Effector memory CD8-positive, alpha-beta T cell (primary cell): ENCODE measurements at regions not wholly inside any gene's neighbourhood (a gene's known extent, or its start where the extent isn't known, plus 50 kb on each side); places are given as distances from the start of the nearest gene placed in this dataset.
"Not testable (repeated sequence)": the region's sequence is repeated elsewhere in the genome, so short reads cannot be mapped to it uniquely, and the experiment has no call there.

Experiments used
- ATAC-seq: fragments of 150-1000 bp; cut with Tn5 transposase; replicated peaks from 2 replicates; pipeline ENCODE4 v1.10.0; 2021; ENCODE audit warnings: mild to moderate bottlenecking, moderate library complexity
- DNase-seq, 3 experiments: peaks; one replicate each; pipeline ENCODE4 v3.0.0; 2021
- H3K27ac Mint-ChIP-seq, 2 donors: one replicate each; pipeline ENCODE4 v1.8.0; 2022; ENCODE audit warnings: mild to moderate bottlenecking in 2 of 2, mixed read lengths in 2 of 2, moderate library complexity in 2 of 2
- H3K27me3 Mint-ChIP-seq, 2 donors: one replicate each; pipeline ENCODE4 v1.8.0; 2022; ENCODE audit warnings: mixed read lengths in 2 of 2
- H3K36me3 Mint-ChIP-seq: one replicate; pipeline ENCODE4 v1.8.0; 2022; ENCODE audit warnings: mild to moderate bottlenecking, moderate library complexity, mixed read lengths; ENCODE audit not compliant: insufficient read depth
- H3K4me1 Mint-ChIP-seq, 2 donors: one replicate each; pipeline ENCODE4 v1.8.0; 2022; ENCODE audit warnings: low read depth in 2 of 2, mixed read lengths in 2 of 2
- H3K4me3 Mint-ChIP-seq, 2 donors: one replicate each; pipeline ENCODE4 v1.8.0; 2022; ENCODE audit warnings: mild to moderate bottlenecking in 2 of 2, mixed read lengths in 2 of 2, moderate library complexity in 2 of 2
- H3K9me3 Mint-ChIP-seq, 2 donors: one replicate each; pipeline ENCODE4 v1.8.0; 2022; ENCODE audit warnings: mixed read lengths in 2 of 2

- not testable (repeated sequence) for H3K4me3 Mint-ChIP-seq, H3K4me1 Mint-ChIP-seq, DNase-seq, ATAC-seq, H3K36me3 Mint-ChIP-seq, H3K27me3 Mint-ChIP-seq, H3K9me3 Mint-ChIP-seq, H3K27ac Mint-ChIP-seq
These were observed 144.7 kb upstream of the CRYM start for GRCh38 chr16:21422824-21423223.

GRCh38 chr16:21404699-21405098 is 126.6 kb upstream of the CRYM start:
- H3K27me3 Mint-ChIP-seq, H3K4me1 Mint-ChIP-seq, H3K9me3 Mint-ChIP-seq, H3K4me3 Mint-ChIP-seq, H3K36me3 Mint-ChIP-seq, ATAC-seq, H3K27ac Mint-ChIP-seq, DNase-seq: not testable (repeated sequence)

GRCh38 chr16:21397866-21398265 is 119.8 kb upstream of the CRYM start:
- not testable (repeated sequence) for ATAC-seq, H3K27ac Mint-ChIP-seq, H3K4me3 Mint-ChIP-seq

GRCh38 chr16:21396545-21396944 is 118.5 kb upstream of the CRYM start:
- H3K9me3 Mint-ChIP-seq, H3K36me3 Mint-ChIP-seq, H3K27ac Mint-ChIP-seq, H3K4me3 Mint-ChIP-seq, DNase-seq, ATAC-seq, H3K4me1 Mint-ChIP-seq, H3K27me3 Mint-ChIP-seq: not testable (repeated sequence)

More at GRCh38 chr16:21397866-21398265, 119.8 kb upstream of the CRYM start:
- not testable (repeated sequence) for DNase-seq, H3K9me3 Mint-ChIP-seq, H3K36me3 Mint-ChIP-seq, H3K27me3 Mint-ChIP-seq, H3K4me1 Mint-ChIP-seq

GRCh38 chr16:21390634-21391033 is 112.5 kb upstream of the CRYM start:
- H3K27ac Mint-ChIP-seq, ATAC-seq, H3K27me3 Mint-ChIP-seq, H3K36me3 Mint-ChIP-seq, H3K4me3 Mint-ChIP-seq, H3K4me1 Mint-ChIP-seq, DNase-seq, H3K9me3 Mint-ChIP-seq: not testable (repeated sequence)

GRCh38 chr16:21389860-21390259 is 111.8 kb upstream of the CRYM start:
- H3K4me1 Mint-ChIP-seq, H3K27ac Mint-ChIP-seq, H3K27me3 Mint-ChIP-seq, H3K4me3 Mint-ChIP-seq, DNase-seq, H3K36me3 Mint-ChIP-seq, ATAC-seq, H3K9me3 Mint-ChIP-seq: not testable (repeated sequence)

- not testable (repeated sequence) for ATAC-seq, H3K27ac Mint-ChIP-seq, H3K9me3 Mint-ChIP-seq, H3K4me1 Mint-ChIP-seq, H3K27me3 Mint-ChIP-seq, DNase-seq, H3K36me3 Mint-ChIP-seq, H3K4me3 Mint-ChIP-seq
These were observed 109.7 kb upstream of the CRYM start for GRCh38 chr16:21387757-21388156.

- not testable (repeated sequence) for H3K4me3 Mint-ChIP-seq
These were observed 108.3 kb upstream of the CRYM start for GRCh38 chr16:21386201-21386915.

GRCh38 chr16:21383682-21384081 is 105.6 kb upstream of the CRYM start:
- DNase-seq, H3K27ac Mint-ChIP-seq, H3K9me3 Mint-ChIP-seq, H3K4me3 Mint-ChIP-seq, H3K27me3 Mint-ChIP-seq, H3K36me3 Mint-ChIP-seq, H3K4me1 Mint-ChIP-seq: not testable (repeated sequence)
- ATAC-seq: peak; percentile 51

More at GRCh38 chr16:21386201-21386915, 108.3 kb upstream of the CRYM start:
- not testable (repeated sequence) for H3K4me1 Mint-ChIP-seq, H3K27me3 Mint-ChIP-seq, ATAC-seq, H3K9me3 Mint-ChIP-seq, DNase-seq, H3K27ac Mint-ChIP-seq, H3K36me3 Mint-ChIP-seq

- H3K27ac Mint-ChIP-seq, H3K36me3 Mint-ChIP-seq, H3K4me3 Mint-ChIP-seq, DNase-seq, H3K9me3 Mint-ChIP-seq, H3K27me3 Mint-ChIP-seq, H3K4me1 Mint-ChIP-seq: not testable (repeated sequence)
- peak; percentile 45 for ATAC-seq
These were observed 101.6 kb upstream of the CRYM start for GRCh38 chr16:21379645-21380044.

- not testable (repeated sequence) for H3K27me3 Mint-ChIP-seq, DNase-seq, H3K4me3 Mint-ChIP-seq, H3K4me1 Mint-ChIP-seq, ATAC-seq, H3K36me3 Mint-ChIP-seq, H3K27ac Mint-ChIP-seq, H3K9me3 Mint-ChIP-seq
These were observed 98.3 kb upstream of the CRYM start for GRCh38 chr16:21376196-21376899.

- H3K4me3 Mint-ChIP-seq, H3K36me3 Mint-ChIP-seq, H3K27ac Mint-ChIP-seq, H3K27me3 Mint-ChIP-seq, H3K9me3 Mint-ChIP-seq, ATAC-seq, DNase-seq, H3K4me1 Mint-ChIP-seq: not testable (repeated sequence)
These were observed 97.2 kb upstream of the CRYM start for GRCh38 chr16:21375334-21375733.

GRCh38 chr16:21373454-21373853 is 95.4 kb upstream of the CRYM start:
- H3K36me3 Mint-ChIP-seq, H3K4me1 Mint-ChIP-seq, H3K4me3 Mint-ChIP-seq, H3K27me3 Mint-ChIP-seq, H3K27ac Mint-ChIP-seq, ATAC-seq, H3K9me3 Mint-ChIP-seq, DNase-seq: not testable (repeated sequence)

- H3K27ac Mint-ChIP-seq, H3K4me1 Mint-ChIP-seq, H3K4me3 Mint-ChIP-seq, ATAC-seq, H3K27me3 Mint-ChIP-seq, DNase-seq, H3K9me3 Mint-ChIP-seq, H3K36me3 Mint-ChIP-seq: not testable (repeated sequence)
These were observed 94.8 kb upstream of the CRYM start for GRCh38 chr16:21372862-21373261.
